ENCODE measurements at regions not wholly inside any gene's neighbourhood (a gene's known extent, or its start where the extent isn't known, plus 50 kb on each side); places are given as distances from the start of the nearest gene placed in this dataset.

DNA sequence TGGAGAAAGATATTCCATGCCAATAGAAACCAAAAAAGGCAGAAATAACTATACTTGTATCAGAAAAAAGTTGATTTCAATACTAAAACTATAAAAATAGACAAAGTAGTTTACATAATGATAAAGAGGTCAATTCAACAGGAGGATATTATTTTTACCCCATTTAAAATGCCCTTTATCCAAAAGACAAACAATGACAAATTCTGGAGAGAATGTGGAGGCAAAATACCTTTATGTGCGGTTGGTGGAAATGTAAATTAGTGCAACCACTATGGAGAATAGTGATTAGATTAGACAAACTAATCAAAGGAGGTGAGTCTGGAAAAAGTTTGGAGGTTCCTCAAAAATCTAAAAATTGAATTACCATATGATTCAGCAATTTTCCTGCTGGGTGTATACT is 1262.3 kb downstream of the GRIK2 start:
- WGBS, result 96% methylated on average over 1 of the region's 1 CpG
- H3K36me3 ChIP-seq, result no peaks in the 10 kb centered on the region
- no peak overlapping the region for H3K4me3 ChIP-seq
- no peak for TF ChIP-seq POLR2A (IDR thresholded peaks at IDR 0.05)
- no peak for TF ChIP-seq EP300 (IDR thresholded peaks at IDR 0.05)
- no peak for TF ChIP-seq POLR2AphosphoS5 (IDR thresholded peaks at IDR 0.05)
- TF ChIP-seq, protein P1, sequence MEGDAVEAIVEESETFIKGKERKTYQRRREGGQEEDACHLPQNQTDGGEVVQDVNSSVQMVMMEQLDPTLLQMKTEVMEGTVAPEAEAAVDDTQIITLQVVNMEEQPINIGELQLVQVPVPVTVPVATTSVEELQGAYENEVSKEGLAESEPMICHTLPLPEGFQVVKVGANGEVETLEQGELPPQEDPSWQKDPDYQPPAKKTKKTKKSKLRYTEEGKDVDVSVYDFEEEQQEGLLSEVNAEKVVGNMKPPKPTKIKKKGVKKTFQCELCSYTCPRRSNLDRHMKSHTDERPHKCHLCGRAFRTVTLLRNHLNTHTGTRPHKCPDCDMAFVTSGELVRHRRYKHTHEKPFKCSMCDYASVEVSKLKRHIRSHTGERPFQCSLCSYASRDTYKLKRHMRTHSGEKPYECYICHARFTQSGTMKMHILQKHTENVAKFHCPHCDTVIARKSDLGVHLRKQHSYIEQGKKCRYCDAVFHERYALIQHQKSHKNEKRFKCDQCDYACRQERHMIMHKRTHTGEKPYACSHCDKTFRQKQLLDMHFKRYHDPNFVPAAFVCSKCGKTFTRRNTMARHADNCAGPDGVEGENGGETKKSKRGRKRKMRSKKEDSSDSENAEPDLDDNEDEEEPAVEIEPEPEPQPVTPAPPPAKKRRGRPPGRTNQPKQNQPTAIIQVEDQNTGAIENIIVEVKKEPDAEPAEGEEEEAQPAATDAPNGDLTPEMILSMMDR (IDR thresholded peaks at IDR 0.05), result no peak
- H3K27ac ChIP-seq, result no peak overlapping the region
- DNase-seq (ENCODE audit: low spot score in 2 of 2), result no peak
- H3K9me3 ChIP-seq, result no peaks in the 10 kb centered on the region
- H3K4me1 ChIP-seq, result no peaks in the 10 kb centered on the region
- no peaks in the 10 kb centered on the region for H3K27me3 ChIP-seq

- H3K36me3 ChIP-seq, result no peaks in the 10 kb centered on the region
- DNase-seq (ENCODE audit: low spot score in 2 of 2), result no peak
- H3K27ac ChIP-seq, result no peak overlapping the region
- H3K4me3 ChIP-seq, result no peak overlapping the region
- H3K27me3 ChIP-seq, result no peaks in the 10 kb centered on the region
- H3K4me1 ChIP-seq, result no peaks in the 10 kb centered on the region
- no peak for TF ChIP-seq POLR2A (IDR thresholded peaks at IDR 0.05)
- TF ChIP-seq, protein P1 (IDR thresholded peaks at IDR 0.05), result no peak
- no peak for TF ChIP-seq POLR2AphosphoS5 (IDR thresholded peaks at IDR 0.05)
- no peak for TF ChIP-seq EP300 (IDR thresholded peaks at IDR 0.05)
- no peaks in the 10 kb centered on the region for H3K9me3 ChIP-seq
- WGBS, result 43% methylated on average over 2 of the region's 2 CpGs
These were observed 1247.9 kb downstream of the GRIK2 start for GRCh38 chr6:102641426-102641825.

DNA sequence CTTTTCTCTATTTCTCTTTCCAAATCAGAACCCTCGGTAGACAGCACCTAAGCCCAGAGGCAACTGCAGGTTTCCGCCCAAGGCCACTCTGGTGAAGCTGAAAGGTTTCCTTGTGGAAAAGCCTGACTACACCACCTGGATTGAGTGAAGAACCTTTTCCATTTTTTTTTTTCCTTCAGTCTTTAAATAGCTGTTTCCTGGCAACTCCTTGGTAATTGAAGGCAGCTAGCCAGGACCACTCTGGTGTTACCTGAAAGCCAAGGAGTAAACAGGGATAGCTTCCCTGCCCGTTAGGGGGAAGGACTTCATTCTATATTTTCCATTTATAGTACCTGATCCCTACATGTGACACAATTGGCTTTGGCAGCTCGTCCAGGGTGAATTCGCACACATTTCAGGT is 1238.4 kb downstream of the GRIK2 start:
- H3K36me3 ChIP-seq, result no peaks in the 10 kb centered on the region
- WGBS, result 87% methylated on average over 5 of the region's 5 CpGs
- no peak overlapping the region for H3K4me3 ChIP-seq
- TF ChIP-seq POLR2A (IDR thresholded peaks at IDR 0.05) (no peak), POLR2AphosphoS5 (IDR thresholded peaks at IDR 0.05) (no peak), EP300 (IDR thresholded peaks at IDR 0.05) (no peak)
- TF ChIP-seq, protein P1 (IDR thresholded peaks at IDR 0.05), result no peak
- H3K27me3 ChIP-seq, result no peaks in the 10 kb centered on the region
- no peak overlapping the region for H3K27ac ChIP-seq
- DNase-seq (ENCODE audit: low spot score in 2 of 2), result no peak
- H3K4me1 ChIP-seq, result no peaks in the 10 kb centered on the region
- no peaks in the 10 kb centered on the region for H3K9me3 ChIP-seq

GRCh38 chr6:102623201-102623600 is 1229.7 kb downstream of the GRIK2 start:
- Histone ChIP-seq H3K27ac (no peak overlapping the region), H3K36me3 (no peaks in the 10 kb centered on the region), H3K27me3 (no peaks in the 10 kb centered on the region), H3K4me1 (no peaks in the 10 kb centered on the region), H3K4me3 (no peak overlapping the region), H3K9me3 (no peaks in the 10 kb centered on the region)
- DNase-seq (ENCODE audit: low spot score in 2 of 2), result no peak
- TF ChIP-seq, protein P1 (IDR thresholded peaks at IDR 0.05), result no peak

DNA sequence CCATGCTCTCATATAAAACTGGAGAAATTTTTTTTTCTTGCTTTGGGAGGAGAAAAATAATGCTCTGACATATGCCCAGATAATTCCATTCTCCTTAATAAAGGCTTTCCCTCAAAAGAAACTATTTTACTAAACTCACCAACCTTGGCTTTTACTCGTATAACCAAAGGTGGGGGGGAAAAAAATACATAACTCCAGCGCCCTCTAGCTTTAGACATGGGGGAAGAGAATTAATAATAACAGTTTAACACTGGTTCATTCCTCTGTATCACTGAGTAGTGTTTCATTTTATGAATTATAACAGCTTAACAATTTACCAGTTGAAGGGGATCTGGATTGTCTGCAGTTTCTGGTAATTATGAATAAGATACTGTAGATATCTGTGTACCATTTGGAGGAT is 1226.1 kb downstream of the GRIK2 start:
- Histone ChIP-seq H3K36me3 (no peaks in the 10 kb centered on the region), H3K9me3 (no peaks in the 10 kb centered on the region), H3K27me3 (no peaks in the 10 kb centered on the region), H3K4me3 (no peak overlapping the region), H3K27ac (no peak overlapping the region), H3K4me1 (no peaks in the 10 kb centered on the region)
- WGBS, result 3% methylated on average over 2 of the region's 2 CpGs
- TF ChIP-seq, protein P1 (IDR thresholded peaks at IDR 0.05), result no peak
- TF ChIP-seq POLR2A (IDR thresholded peaks at IDR 0.05) (no peak), EP300 (IDR thresholded peaks at IDR 0.05) (no peak), POLR2AphosphoS5 (IDR thresholded peaks at IDR 0.05) (no peak)
- no peak for DNase-seq (ENCODE audit: low spot score in 2 of 2)
